Nucleus accumbens (tissue), 56 donors: ENCODE measurements at regions not wholly inside any gene's neighbourhood (a gene's known extent, or its start where the extent isn't known, plus 50 kb on each side); places are given as distances from the start of the nearest gene placed in this dataset.

ENCODE experiments used
- DNase-seq, 56 donors: peaks; one replicate each; lab custom pipeline; 2025; lab: John Stamatoyannopoulos, UW

GRCh38 chr12:89257340-89257739, 95.0 kb downstream of the DUSP6 start:
- DNase-seq = no peak

GRCh38 chr12:89256060-89256459, 96.2 kb downstream of the DUSP6 start:
- no peak for DNase-seq

- DNase-seq = no peak
These were observed 98.8 kb downstream of the DUSP6 start for GRCh38 chr12:89253488-89253887.

GRCh38 chr12:89252284-89252683, 100.0 kb downstream of the DUSP6 start:
- no peak for DNase-seq

GRCh38 chr12:89251342-89252271, 100.7 kb downstream of the DUSP6 start:
- no peak for DNase-seq

GRCh38 chr12:89250636-89251035, 101.7 kb downstream of the DUSP6 start:
- no peak for DNase-seq

- no peak for DNase-seq
These were observed 102.1 kb downstream of the DUSP6 start for GRCh38 chr12:89250213-89250612.

- no peak for DNase-seq
These were observed 104.3 kb downstream of the DUSP6 start for GRCh38 chr12:89247967-89248366.

GRCh38 chr12:89247541-89247942, 104.8 kb downstream of the DUSP6 start:
- no peak for DNase-seq

- DNase-seq = no peak
These were observed 107.2 kb downstream of the DUSP6 start for GRCh38 chr12:89245090-89245489.

GRCh38 chr12:89244536-89244935, 107.8 kb downstream of the DUSP6 start:
- DNase-seq = no peak

GRCh38 chr12:89243771-89244170, 108.5 kb downstream of the DUSP6 start:
- no peak for DNase-seq

GRCh38 chr12:89239534-89239933, 112.8 kb downstream of the DUSP6 start:
- DNase-seq = no peak

- peak in 8 of 56 donors; percentile 0 to 5 (median 2) for DNase-seq
These were observed 113.7 kb downstream of the DUSP6 start for GRCh38 chr12:89238593-89238992.

- DNase-seq = no peak
These were observed 114.5 kb downstream of the DUSP6 start for GRCh38 chr12:89237763-89238162.

- DNase-seq = no peak
These were observed 115.4 kb downstream of the DUSP6 start for GRCh38 chr12:89236748-89237383.

- DNase-seq = no peak
These were observed 116.1 kb downstream of the DUSP6 start for GRCh38 chr12:89236237-89236636.

- no peak for DNase-seq
These were observed 116.9 kb downstream of the DUSP6 start for GRCh38 chr12:89235189-89235993.

GRCh38 chr12:89234324-89235114, 117.8 kb downstream of the DUSP6 start:
- DNase-seq = no peak

- DNase-seq = no peak
These were observed 120.6 kb downstream of the DUSP6 start for GRCh38 chr12:89231686-89232085.
